Suprapubic skin (tissue), 3 donors: ENCODE measurements at regions not wholly inside any gene's neighbourhood (a gene's known extent, or its start where the extent isn't known, plus 50 kb on each side); places are given as distances from the start of the nearest gene placed in this dataset.

Experiments
- CTCF ChIP-seq, 2 donors: fragments of 200-600 bp in 1 of 2; fragments of 450-650 bp in 1 of 2; sonication (generic) in 1 of 2; IDR thresholded peaks; one replicate each; pipeline ENCODE4 v1.5.1; 2016 to 2019; ENCODE audit warnings: antibody characterized with exemption in 2 of 2, mild to moderate bottlenecking in 1 of 2, moderate library complexity in 1 of 2
- POLR2AphosphoS5 ChIP-seq, 3 donors: sonication (generic); formaldehyde crosslinking; IDR thresholded peaks; one replicate each; pipeline ENCODE4 v1.6.1; 2017; ENCODE audit warnings: antibody characterized with exemption in 3 of 3

DNA sequence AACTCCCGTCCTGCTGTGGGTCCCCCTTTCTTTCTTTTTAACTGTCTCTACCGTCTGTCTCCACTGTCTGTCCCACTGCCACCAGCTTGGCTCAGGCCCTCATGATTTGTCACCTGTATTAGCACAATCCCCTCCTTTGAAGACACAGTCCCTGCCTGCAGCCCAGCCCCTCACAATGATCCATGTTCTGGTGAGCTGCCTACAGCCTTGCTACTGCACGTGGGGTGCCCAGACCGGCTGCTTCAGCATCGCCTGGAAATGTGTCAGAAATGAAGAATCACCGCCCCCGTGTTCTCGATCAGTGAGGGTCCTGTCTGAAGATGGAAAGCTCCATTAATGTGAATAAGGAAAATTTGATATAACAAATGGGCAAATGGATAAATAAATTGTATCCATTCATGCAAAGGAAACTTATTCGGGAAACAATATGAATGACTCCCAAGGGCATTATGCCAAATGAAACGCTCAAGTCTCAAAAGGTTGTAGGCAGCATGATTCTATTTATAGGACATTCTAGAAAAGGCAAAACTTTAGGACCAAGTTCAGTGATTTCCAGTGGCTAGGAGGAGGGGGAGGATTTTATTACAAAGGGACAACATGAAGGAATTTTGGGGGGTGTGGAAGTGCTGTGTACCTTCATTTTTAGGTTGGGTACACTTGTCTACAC, 59.4 kb upstream of the CD83 start:
- TF ChIP-seq CTCF (IDR thresholded peaks at IDR 0.05) (no peak), POLR2AphosphoS5 (IDR thresholded peaks at IDR 0.05) (no peak)
